AG09319 (cell line): ENCODE measurements at regions not wholly inside any gene's neighbourhood (a gene's known extent, or its start where the extent isn't known, plus 50 kb on each side); places are given as distances from the start of the nearest gene placed in this dataset.

Source experiments
- DNase-seq: peaks from one replicate; pipeline ENCODE4 v3.0.0-alpha.2; 2010; ENCODE audit warnings: low read depth; ENCODE audit errors: extremely low read depth
- TF ChIP-seq, protein P1 (sequence below): IDR thresholded peaks from 2 replicates; pipeline ENCODE4 v1.5.1; 2011; ENCODE audit warnings: low read depth, mild to moderate bottlenecking, inconsistent platforms, low read length, moderate library complexity

DNA sequence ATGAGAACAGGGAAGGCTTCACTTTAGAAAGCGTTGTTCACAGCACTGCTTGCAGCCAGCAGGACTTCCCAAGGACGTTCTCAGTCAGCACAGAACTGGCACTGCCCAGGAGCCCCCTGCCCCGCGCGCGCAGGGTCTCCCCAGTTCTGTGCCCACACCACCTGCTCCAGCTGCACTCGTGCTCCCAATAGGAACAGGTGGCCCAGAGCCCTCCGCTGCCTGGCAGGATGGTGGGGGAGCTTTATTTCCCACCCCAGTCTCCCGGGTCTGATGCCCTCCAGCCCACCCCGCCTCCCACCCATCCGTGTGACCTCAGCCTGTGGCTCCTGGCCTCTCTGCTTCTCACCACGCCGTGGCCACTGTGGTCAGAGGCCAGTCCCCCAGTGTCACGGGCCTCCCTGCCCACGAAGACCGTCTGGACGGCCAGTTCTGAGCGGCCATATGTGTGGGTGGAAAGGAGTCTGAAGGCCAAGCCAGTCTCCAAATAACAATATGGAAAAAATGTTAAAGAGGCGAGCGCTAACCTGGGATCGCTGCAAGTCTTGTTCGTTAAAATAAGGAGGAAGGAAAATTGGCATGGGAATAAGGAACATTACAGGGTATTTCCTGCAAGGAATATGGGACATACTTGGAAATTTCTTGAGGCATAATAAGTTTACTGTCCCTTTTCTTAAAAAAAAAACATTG is 54.6 kb upstream of the PCSK6 start:
- TF ChIP-seq, protein P1, sequence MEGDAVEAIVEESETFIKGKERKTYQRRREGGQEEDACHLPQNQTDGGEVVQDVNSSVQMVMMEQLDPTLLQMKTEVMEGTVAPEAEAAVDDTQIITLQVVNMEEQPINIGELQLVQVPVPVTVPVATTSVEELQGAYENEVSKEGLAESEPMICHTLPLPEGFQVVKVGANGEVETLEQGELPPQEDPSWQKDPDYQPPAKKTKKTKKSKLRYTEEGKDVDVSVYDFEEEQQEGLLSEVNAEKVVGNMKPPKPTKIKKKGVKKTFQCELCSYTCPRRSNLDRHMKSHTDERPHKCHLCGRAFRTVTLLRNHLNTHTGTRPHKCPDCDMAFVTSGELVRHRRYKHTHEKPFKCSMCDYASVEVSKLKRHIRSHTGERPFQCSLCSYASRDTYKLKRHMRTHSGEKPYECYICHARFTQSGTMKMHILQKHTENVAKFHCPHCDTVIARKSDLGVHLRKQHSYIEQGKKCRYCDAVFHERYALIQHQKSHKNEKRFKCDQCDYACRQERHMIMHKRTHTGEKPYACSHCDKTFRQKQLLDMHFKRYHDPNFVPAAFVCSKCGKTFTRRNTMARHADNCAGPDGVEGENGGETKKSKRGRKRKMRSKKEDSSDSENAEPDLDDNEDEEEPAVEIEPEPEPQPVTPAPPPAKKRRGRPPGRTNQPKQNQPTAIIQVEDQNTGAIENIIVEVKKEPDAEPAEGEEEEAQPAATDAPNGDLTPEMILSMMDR = no peak

DNA sequence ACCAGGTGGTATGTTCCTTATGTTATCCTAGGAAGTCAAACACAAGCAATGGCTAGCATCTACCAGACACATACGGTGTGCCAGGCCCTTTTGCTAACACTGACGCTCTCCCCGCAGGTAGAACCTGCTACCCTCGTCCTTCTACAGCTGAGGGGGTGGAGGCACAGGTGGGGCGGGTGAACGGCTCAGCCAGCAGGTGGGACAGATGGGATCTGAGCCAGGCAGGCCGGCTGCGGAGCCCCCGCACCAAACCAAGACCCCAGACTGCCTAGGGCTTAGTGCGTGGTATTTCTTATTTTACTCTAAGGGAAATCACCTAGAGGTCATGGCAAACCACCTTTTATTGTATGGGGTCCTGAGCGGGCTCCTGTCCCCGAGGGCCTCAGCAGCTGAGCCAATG is 53.9 kb upstream of the PCSK6 start:
- no peak for DNase-seq
- TF ChIP-seq, protein P1 = no peak

More for the DNA sequence above, 54.6 kb upstream of the PCSK6 start:
- DNase-seq = no peak

DNA sequence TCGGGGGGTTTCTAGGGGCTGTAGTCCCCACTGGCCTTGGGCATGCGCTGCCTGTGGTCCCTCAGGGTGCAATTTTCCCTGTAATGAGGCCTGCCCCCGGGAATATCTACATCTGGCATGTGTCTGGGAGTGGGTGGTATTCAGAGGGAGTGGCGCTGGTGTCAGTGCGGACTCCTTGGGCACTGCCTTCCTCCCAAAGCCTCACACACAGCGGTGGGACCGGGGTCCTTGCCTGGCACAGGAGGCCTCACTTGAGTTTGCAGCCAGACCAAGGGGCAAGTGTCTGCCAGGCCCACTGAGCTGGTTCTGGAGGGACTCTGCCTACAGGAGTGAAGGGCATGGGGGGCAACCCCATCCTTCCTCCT is 53.5 kb upstream of the PCSK6 start:
- TF ChIP-seq, protein P1 = no peak
- no peak for DNase-seq

DNA sequence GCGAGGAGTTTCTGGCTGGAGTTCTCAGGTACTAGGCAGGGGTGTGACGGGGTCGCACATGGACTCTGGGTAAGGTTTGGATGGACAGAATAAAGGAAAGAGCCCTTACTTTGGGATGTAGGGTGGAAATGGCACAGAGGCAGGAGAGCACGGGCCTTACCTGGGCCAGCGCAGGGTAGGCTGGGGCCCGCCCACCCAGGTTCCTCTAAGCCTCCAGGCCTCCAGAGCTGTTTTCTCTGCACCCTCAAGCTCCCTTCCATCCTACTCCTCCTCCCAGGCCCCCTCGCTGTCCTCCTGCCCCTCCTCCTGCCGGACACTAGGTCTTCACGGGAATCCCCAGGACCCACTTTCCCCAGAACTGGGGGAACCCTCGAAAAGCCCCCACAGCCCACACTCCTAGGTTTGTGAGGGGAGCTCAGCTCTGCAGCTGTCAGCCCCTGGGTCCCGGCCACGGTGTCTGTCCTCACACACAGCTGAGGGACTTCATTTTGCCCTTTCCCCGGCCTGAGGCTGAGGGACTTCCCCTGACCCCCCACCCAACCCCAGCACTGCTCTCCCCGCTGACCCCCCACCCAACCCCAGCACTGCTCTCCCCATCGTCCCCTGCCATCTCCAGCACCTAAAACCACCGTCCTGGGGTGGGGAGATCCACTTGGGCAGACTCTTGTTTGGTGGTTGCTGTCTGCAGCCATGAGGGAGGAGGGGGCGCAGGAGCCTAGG is 53.0 kb upstream of the PCSK6 start:
- TF ChIP-seq, protein P1 = no peak
- no peak for DNase-seq

DNA sequence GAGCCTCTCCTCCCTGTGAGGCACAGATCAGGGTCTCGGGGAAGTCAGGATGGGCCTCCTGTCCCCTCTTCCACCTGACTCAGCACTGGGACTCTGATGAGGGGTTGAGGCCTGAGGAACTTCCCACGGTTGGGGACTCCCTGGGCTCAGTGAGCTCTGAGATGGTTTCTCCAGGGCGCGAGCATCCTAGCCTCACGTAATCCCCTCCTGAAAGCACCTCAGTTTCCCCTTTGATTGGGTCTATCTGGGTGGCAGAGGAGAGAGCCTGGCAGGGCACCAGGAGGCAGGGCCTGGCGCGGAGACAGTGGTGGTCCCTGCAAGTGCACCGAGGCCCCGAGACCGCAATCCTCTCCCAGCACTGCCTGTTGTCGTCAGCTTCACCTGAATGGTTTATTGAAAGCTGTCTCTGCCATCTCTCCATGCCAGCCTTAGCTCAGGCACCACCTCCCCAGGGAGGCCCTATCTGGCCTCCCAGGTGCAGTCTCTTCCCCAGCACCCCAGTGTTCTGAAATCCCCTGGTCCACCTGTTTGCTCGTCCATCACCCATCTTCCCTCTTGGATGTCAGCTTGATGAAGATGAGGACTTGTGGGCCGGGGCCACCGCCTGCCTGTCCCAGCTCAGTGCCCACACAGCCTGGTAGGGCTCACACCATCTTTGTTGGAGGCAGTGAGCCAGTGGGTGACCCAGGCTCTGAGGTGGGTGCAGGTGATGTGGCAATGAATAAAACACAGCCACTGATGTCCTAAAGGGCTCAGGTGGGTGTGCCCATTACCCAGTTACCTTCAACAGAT is 52.2 kb upstream of the PCSK6 start:
- TF ChIP-seq, protein P1 = no peak
- no peak for DNase-seq

DNA sequence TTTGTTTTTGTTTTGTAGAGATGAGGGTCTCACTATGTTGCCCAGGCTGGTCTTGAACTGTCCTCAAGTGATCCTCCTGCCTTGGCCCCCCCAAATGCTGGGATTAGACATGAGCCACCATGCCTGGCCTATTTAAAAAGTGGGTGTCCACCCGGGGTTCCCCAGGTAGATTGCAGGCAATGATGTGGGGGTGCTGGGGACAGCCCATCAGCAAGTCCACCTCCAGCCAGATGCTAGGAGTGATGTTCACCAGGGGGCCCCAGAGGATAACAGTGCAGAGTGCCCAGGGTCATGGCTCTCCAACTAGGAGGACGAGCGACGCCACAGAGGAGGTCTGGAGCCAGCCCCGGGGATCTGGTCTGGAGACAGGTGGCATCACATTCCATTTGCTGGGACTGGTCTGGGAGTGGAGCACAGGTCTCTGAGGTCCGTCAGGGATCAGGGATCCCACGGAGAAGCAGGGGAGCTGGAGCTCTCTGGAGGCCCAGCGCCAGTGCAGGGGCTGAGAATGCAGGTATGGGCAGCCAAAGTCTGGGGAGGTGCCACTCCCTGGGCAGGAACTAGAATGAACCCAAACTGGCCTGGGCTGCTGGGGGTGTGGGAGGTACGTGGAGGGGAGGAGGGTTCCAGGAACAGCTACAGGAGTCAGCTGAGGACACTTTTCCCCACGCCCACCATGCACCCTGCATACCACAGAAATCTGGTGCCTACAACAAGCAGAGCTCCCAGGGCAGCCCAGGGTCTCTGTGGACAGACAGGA is 51.2 kb upstream of the PCSK6 start:
- TF ChIP-seq, protein P1 = no peak
- no peak for DNase-seq
